PC-3 (cell line): ENCODE measurements at regions not wholly inside any gene's neighbourhood (a gene's known extent, or its start where the extent isn't known, plus 50 kb on each side); places are given as distances from the start of the nearest gene placed in this dataset.

Source experiments
- ATAC-seq: fragments of 200-7000 bp; cut with Tn5 transposase; 2 replicates; pipeline ENCODE4 v1.9.1; 2020; ENCODE audit warnings: mild to moderate bottlenecking, moderate library complexity
- BruUV-seq: library from RNA; stranded (reverse); fragments of 400-500 nt; replicated peaks from 2 replicates; lab custom pipeline; 2021; lab: Mats Ljungman, UMichigan
- CTCF ChIA-PET: fragments of 300-600 bp; sonication (Branson Sonifier 250); formaldehyde crosslinking; loops from one replicate; lab custom pipeline; 2022; ENCODE audit warnings: antibody characterized with exemption; lab: Charles Lee
- POLR2A ChIA-PET: fragments of 300-600 bp; sonication (Branson Sonifier 250); formaldehyde crosslinking; loops from one replicate; lab custom pipeline; 2022; ENCODE audit warnings: antibody characterized with exemption; ENCODE audit not compliant: unreplicated experiment; lab: Charles Lee
- DNase-seq: peaks from one replicate; pipeline ENCODE4 v3.0.0-alpha.2; 2015
- H2AFZ ChIP-seq: fragments of 300-600 bp; sonication (generic); 2 replicates; pipeline ENCODE4 v1.6.0; 2016; ENCODE audit warnings: antibody characterized with exemption, low read length
- H3F3A ChIP-seq: fragments of 300-600 bp; sonication (generic); one replicate; pipeline ENCODE4 v1.6.0; 2017; ENCODE audit warnings: antibody characterized with exemption, low read length, control low read depth, mild to moderate bottlenecking; ENCODE audit not compliant: unreplicated experiment
- H3K27ac ChIP-seq: fragments of 300-600 bp; sonication (generic); 2 replicates; pipeline ENCODE4 v1.5.1; 2016; ENCODE audit warnings: mild to moderate bottlenecking, low read length
- H3K27me3 ChIP-seq: fragments of 300-600 bp; sonication (generic); 2 replicates; pipeline ENCODE4 v1.6.1; 2016; ENCODE audit warnings: low read length, mixed read lengths
- H3K36me3 ChIP-seq: fragments of 300-600 bp; sonication (generic); 2 replicates; pipeline ENCODE4 v1.6.1; 2016; ENCODE audit warnings: low read depth, mixed run types, low read length, mixed read lengths
- H3K4me1 ChIP-seq: fragments of 300-600 bp; sonication (generic); 2 replicates; pipeline ENCODE4 v1.5.1; 2016; ENCODE audit warnings: low read length; ENCODE audit not compliant: insufficient read depth
- H3K4me2 ChIP-seq: fragments of 300-600 bp; sonication (generic); 2 replicates; pipeline ENCODE4 v1.6.0; 2016; ENCODE audit warnings: low read length
- H3K4me3 ChIP-seq: fragments of 300-600 bp; sonication (generic); 2 replicates; pipeline ENCODE4 v1.5.1; 2016; ENCODE audit warnings: mild to moderate bottlenecking, low read length, mixed read lengths
- H3K79me2 ChIP-seq: fragments of 300-600 bp; sonication (generic); 2 replicates; pipeline ENCODE4 v1.6.1; 2017; ENCODE audit warnings: low read length, mixed read lengths
- H3K9ac ChIP-seq: fragments of 300-600 bp; sonication (generic); 2 replicates; pipeline ENCODE4 v1.6.0; 2016; ENCODE audit warnings: mild to moderate bottlenecking, low read length
- H3K9me2 ChIP-seq: fragments of 300-600 bp; sonication (generic); replicated peaks from 2 replicates; pipeline ENCODE4 v1.6.1; 2016; ENCODE audit warnings: mixed run types, low read length, mixed read lengths
- H3K9me3 ChIP-seq: fragments of 300-600 bp; sonication (generic); 2 replicates; pipeline ENCODE4 v1.6.1; 2016; ENCODE audit warnings: low read length, mixed read lengths
- H4K20me1 ChIP-seq: fragments of 300-600 bp; sonication (generic); 2 replicates; pipeline ENCODE4 v1.6.1; 2016; ENCODE audit warnings: low read length, mixed read lengths
- CTCF ChIP-seq: fragments of 300-600 bp; sonication (generic); conservative IDR thresholded peaks from 2 replicates; pipeline ENCODE4 v1.5.1; 2017; ENCODE audit warnings: antibody characterized with exemption, low read depth, mild to moderate bottlenecking, low read length
- EZH2 ChIP-seq: fragments of 300-600 bp; sonication (generic); IDR thresholded peaks from one replicate; pipeline ENCODE4 v1.6.1; 2017; ENCODE audit warnings: antibody characterized with exemption, mild to moderate bottlenecking, low read length; ENCODE audit not compliant: unreplicated experiment
- EZH2phosphoT487 ChIP-seq: fragments of 300-600 bp; sonication (generic); IDR thresholded peaks from 2 replicates; pipeline ENCODE4 v1.6.1; 2018; ENCODE audit warnings: mild to moderate bottlenecking, antibody characterized with exemption, low read length, borderline replicate concordance
- intact Hi-C: fragments of 100-400 bp; cut with micrococcal nuclease; formaldehyde crosslinking; loops from 2 replicates; pipeline ENCODE4 v1.9.0; 2023

- no peaks in the 10 kb centered on the region for H3K9me2 ChIP-seq
- intact Hi-C loops, result no loop called here
- no peak overlapping the region for H2AFZ ChIP-seq
- ATAC-seq, result no peak
- H3K4me2 ChIP-seq, result no peak overlapping the region
- H3F3A ChIP-seq, result no peaks in the 10 kb centered on the region
- no TSS peak for BruUV-seq
- TF ChIP-seq EZH2 (no peak), CTCF (no peak), EZH2phosphoT487 (no peak)
- no peaks in the 10 kb centered on the region for H3K4me1 ChIP-seq
- no peaks in the 10 kb centered on the region for H4K20me1 ChIP-seq
- H3K27ac ChIP-seq, result no peak overlapping the region
- H3K9me3 ChIP-seq, result no peaks in the 10 kb centered on the region
- DNase-seq, result no peak
- no peak overlapping the region for H3K9ac ChIP-seq
- no peak overlapping the region for H3K4me3 ChIP-seq
- H3K27me3 ChIP-seq, result peaks cover 32% of the 10 kb centered on the region
- ChIA-PET CTCF (no interaction called here), POLR2A (no interaction called here)
- no peaks in the 10 kb centered on the region for H3K36me3 ChIP-seq
- H3K79me2 ChIP-seq, result no peaks in the 10 kb centered on the region
These were observed 130.6 kb downstream of the TSN start for GRCh38 chr2:121886059-121886458.

GRCh38 chr2:121887513-121888188, 132.2 kb downstream of the TSN start:
- Histone ChIP-seq H3K79me2 (no peaks in the 10 kb centered on the region), H3K4me1 (no peaks in the 10 kb centered on the region), H3F3A (no peaks in the 10 kb centered on the region), H3K9me3 (no peaks in the 10 kb centered on the region), H3K27ac (no peak overlapping the region), H4K20me1 (no peaks in the 10 kb centered on the region), H3K9ac (no peak overlapping the region), H3K4me3 (no peak overlapping the region), H2AFZ (no peak overlapping the region), H3K27me3 (peaks cover 32% of the 10 kb centered on the region), H3K4me2 (no peak overlapping the region), H3K9me2 (no peaks in the 10 kb centered on the region), H3K36me3 (no peaks in the 10 kb centered on the region)
- intact Hi-C loops, result no loop called here
- no peak for DNase-seq
- no peak for ATAC-seq
- ChIA-PET POLR2A (no interaction called here), CTCF (no interaction called here)
- BruUV-seq, result no TSS peak
- TF ChIP-seq CTCF (no peak), EZH2 (no peak), EZH2phosphoT487 (no peak)

GRCh38 chr2:121888189-121888557, 132.7 kb downstream of the TSN start:
- ATAC-seq, result no peak; the same call in 1 of the 2 replicates
- Histone ChIP-seq H2AFZ (no peak overlapping the region), H3K79me2 (no peaks in the 10 kb centered on the region), H3F3A (no peaks in the 10 kb centered on the region), H3K9me3 (no peaks in the 10 kb centered on the region), H3K9ac (no peak overlapping the region), H3K36me3 (no peaks in the 10 kb centered on the region), H3K4me1 (no peaks in the 10 kb centered on the region), H3K9me2 (no peaks in the 10 kb centered on the region), H3K27me3 (peaks cover 32% of the 10 kb centered on the region), H4K20me1 (no peaks in the 10 kb centered on the region), H3K4me3 (no peak overlapping the region), H3K4me2 (no peak overlapping the region), H3K27ac (no peak overlapping the region)
- no peak for TF ChIP-seq EZH2
- TF ChIP-seq EZH2phosphoT487, result no peak
- peak; percentile 44; the same call in 1 of the 2 replicates for TF ChIP-seq CTCF
- intact Hi-C loops, result no loop called here
- CTCF ChIA-PET, result no interaction called here
- no TSS peak for BruUV-seq
- DNase-seq, result peak; percentile 35
- POLR2A ChIA-PET, result no interaction called here
